GM18873 (cell line): ENCODE measurements at regions not wholly inside any gene's neighbourhood (a gene's known extent, or its start where the extent isn't known, plus 50 kb on each side); places are given as distances from the start of the nearest gene placed in this dataset.
"Not testable (repeated sequence)": the region's sequence is repeated elsewhere in the genome, so short reads cannot be mapped to it uniquely, and the experiment has no call there.

Experiments used
- ATAC-seq: cut with Tn5 transposase; IDR thresholded peaks from one replicate; pipeline ENCODE4 v1.9.1; 2021; ENCODE audit warnings: mild to moderate bottlenecking, moderate library complexity, moderate number of reproducible peaks; ENCODE audit not compliant: unreplicated experiment, low FRiP score

GRCh38 chr9:26262421-26263107, 584.3 kb upstream of the TUSC1 start:
- ATAC-seq, result no peak

- ATAC-seq, result no peak
Measured at GRCh38 chr9:26261503-26262330, 583.5 kb upstream of the TUSC1 start.

- ATAC-seq, result no peak
Measured at GRCh38 chr9:26260238-26260637, 582.0 kb upstream of the TUSC1 start.

- ATAC-seq, result no peak
Measured at GRCh38 chr9:26247861-26248260, 569.6 kb upstream of the TUSC1 start.

- ATAC-seq, result no peak
Measured at GRCh38 chr9:26244661-26245451, 566.6 kb upstream of the TUSC1 start.

- no peak for ATAC-seq
Measured at GRCh38 chr9:26243726-26244125, 565.5 kb upstream of the TUSC1 start.

GRCh38 chr9:26243029-26243697, 564.9 kb upstream of the TUSC1 start:
- no peak for ATAC-seq

GRCh38 chr9:26240020-26240419, 561.8 kb upstream of the TUSC1 start:
- no peak for ATAC-seq

- no peak for ATAC-seq
Measured at GRCh38 chr9:26237256-26237655, 559.0 kb upstream of the TUSC1 start.

- no peak for ATAC-seq
Measured at GRCh38 chr9:26234865-26235264, 556.6 kb upstream of the TUSC1 start.

GRCh38 chr9:26231391-26231790, 553.1 kb upstream of the TUSC1 start:
- ATAC-seq, result no peak

- ATAC-seq, result no peak
Measured at GRCh38 chr9:26229324-26230054, 551.2 kb upstream of the TUSC1 start.

GRCh38 chr9:26228273-26228672, 550.0 kb upstream of the TUSC1 start:
- no peak for ATAC-seq

- ATAC-seq, result no peak
Measured at GRCh38 chr9:26221290-26221689, 543.0 kb upstream of the TUSC1 start.

GRCh38 chr9:26220367-26220766, 542.1 kb upstream of the TUSC1 start:
- ATAC-seq, result no peak

- no peak for ATAC-seq
Measured at GRCh38 chr9:26219961-26220360, 541.7 kb upstream of the TUSC1 start.

GRCh38 chr9:26216702-26217101, 538.5 kb upstream of the TUSC1 start:
- ATAC-seq, result no peak

GRCh38 chr9:26214713-26215444, 536.6 kb upstream of the TUSC1 start:
- not testable (repeated sequence) for ATAC-seq

- no peak for ATAC-seq
Measured at GRCh38 chr9:26210338-26210851, 532.2 kb upstream of the TUSC1 start.
